ENCODE measurements at regions not wholly inside any gene's neighbourhood (a gene's known extent, or its start where the extent isn't known, plus 50 kb on each side); places are given as distances from the start of the nearest gene placed in this dataset.

DNA sequence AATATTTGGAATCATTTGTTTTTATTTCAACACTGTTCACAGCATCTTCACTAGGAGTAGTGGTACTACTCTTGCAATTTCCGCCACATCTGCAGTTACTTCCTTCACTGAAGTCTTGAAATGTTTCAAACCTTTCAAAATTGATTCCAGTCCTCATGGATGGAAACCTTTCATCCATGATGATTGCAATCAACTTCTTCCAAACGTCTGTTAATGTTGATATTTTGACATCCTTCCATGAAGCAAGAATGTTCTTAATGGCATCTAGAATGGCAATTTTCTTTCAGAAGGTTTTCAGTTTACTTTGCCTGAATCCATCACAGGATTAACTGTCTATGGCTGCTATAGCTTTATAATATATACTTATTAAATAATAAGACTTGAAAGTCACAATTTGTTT, 736.8 kb upstream of the CA10 start:
- H3K36me3 ChIP-seq (ENCODE audit: control insufficient read depth, insufficient read depth, low read length) = no peaks in the 10 kb centered on the region; the same call in 1 of the 2 replicates
- BruUV-seq (replicated peaks) = no TSS peak
- TF ChIP-seq SIN3A (IDR thresholded peaks at IDR 0.05; ENCODE audit: borderline replicate concordance, insufficient read depth, low read depth, low read length) = no peak
- TF ChIP-seq, protein P1, sequence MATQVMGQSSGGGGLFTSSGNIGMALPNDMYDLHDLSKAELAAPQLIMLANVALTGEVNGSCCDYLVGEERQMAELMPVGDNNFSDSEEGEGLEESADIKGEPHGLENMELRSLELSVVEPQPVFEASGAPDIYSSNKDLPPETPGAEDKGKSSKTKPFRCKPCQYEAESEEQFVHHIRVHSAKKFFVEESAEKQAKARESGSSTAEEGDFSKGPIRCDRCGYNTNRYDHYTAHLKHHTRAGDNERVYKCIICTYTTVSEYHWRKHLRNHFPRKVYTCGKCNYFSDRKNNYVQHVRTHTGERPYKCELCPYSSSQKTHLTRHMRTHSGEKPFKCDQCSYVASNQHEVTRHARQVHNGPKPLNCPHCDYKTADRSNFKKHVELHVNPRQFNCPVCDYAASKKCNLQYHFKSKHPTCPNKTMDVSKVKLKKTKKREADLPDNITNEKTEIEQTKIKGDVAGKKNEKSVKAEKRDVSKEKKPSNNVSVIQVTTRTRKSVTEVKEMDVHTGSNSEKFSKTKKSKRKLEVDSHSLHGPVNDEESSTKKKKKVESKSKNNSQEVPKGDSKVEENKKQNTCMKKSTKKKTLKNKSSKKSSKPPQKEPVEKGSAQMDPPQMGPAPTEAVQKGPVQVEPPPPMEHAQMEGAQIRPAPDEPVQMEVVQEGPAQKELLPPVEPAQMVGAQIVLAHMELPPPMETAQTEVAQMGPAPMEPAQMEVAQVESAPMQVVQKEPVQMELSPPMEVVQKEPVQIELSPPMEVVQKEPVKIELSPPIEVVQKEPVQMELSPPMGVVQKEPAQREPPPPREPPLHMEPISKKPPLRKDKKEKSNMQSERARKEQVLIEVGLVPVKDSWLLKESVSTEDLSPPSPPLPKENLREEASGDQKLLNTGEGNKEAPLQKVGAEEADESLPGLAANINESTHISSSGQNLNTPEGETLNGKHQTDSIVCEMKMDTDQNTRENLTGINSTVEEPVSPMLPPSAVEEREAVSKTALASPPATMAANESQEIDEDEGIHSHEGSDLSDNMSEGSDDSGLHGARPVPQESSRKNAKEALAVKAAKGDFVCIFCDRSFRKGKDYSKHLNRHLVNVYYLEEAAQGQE (IDR thresholded peaks at IDR 0.05; ENCODE audit: insufficient read depth in 1 of 2, low read depth in 2 of 2, low read length in 1 of 2) = no peak
- no peak for TF ChIP-seq TCF7L2 (IDR thresholded peaks at IDR 0.05; ENCODE audit: low read depth, low read length)
- TF ChIP-seq POLR2AphosphoS5 (IDR thresholded peaks at IDR 0.05; ENCODE audit: low read depth, low read length) = no peak
- no peak for TF ChIP-seq CTCF (IDR thresholded peaks at IDR 0.05)
- ChIA-PET POLR2A (no interaction called here), CTCF (interaction anchor here (0.6 kb wide), 1 partner anchor 1598 kb away, joined by 3 read pairs; no protein-coding TSS in a partner anchor)
- H3K4me3 ChIP-seq (ENCODE audit: low read depth in 2 of 2, low read length in 2 of 2) = no peak overlapping the region
- intact Hi-C loops (cut with micrococcal nuclease; ENCODE audit: unreplicated experiment) (no loop called here), in situ Hi-C loops (cut with HindIII; ENCODE audit: low pct_unique_long_range_greater_than_20kb, low sequenced_read_pairs) (no loop called here)
- no peaks in the 10 kb centered on the region for H3K4me1 ChIP-seq (ENCODE audit: control insufficient read depth, insufficient read depth, low read length)
- 0 out of 2 replicates have a peak, but pooled peaks cover 3% of the 10 kb centered on the region for H3K9me3 ChIP-seq (ENCODE audit: control insufficient read depth, insufficient read depth, low read depth, low read length)
- H3K27ac ChIP-seq (ENCODE audit: low read length) = no peak overlapping the region
- H3K27me3 ChIP-seq (ENCODE audit: control insufficient read depth, insufficient read depth, low read length) = no peaks in the 10 kb centered on the region
- DNase-seq (ENCODE audit: low read depth, low spot score) = no peak
- ATAC-seq = no peak

DNA sequence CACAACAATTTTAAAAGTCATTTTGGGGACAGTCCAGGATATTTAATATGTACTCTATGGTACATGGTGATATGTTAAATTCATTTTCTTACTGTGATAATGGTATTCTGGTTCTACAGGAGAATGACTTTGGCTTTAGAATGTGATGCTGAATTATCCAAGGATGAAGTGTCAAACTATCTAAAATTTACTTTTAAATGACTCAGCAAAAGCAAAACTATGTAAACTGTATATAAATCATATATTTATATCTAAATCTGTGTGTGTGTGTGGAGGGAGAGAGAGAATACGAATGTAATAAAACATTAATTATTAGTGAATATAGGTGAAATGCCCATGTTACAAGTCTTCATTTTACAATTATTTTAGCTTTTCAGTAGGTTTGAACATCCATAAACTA, 733.8 kb upstream of the CA10 start:
- Histone ChIP-seq H3K27me3 (ENCODE audit: control insufficient read depth, insufficient read depth, low read length) (no peaks in the 10 kb centered on the region), H3K36me3 (ENCODE audit: control insufficient read depth, insufficient read depth, low read length) (no peaks in the 10 kb centered on the region), H3K9me3 (ENCODE audit: control insufficient read depth, insufficient read depth, low read depth, low read length) (0 out of 2 replicates have a peak, but pooled peaks cover 3% of the 10 kb centered on the region), H3K4me3 (ENCODE audit: low read depth in 2 of 2, low read length in 2 of 2) (no peak overlapping the region), H3K4me1 (ENCODE audit: control insufficient read depth, insufficient read depth, low read length) (no peaks in the 10 kb centered on the region), H3K27ac (ENCODE audit: low read length) (no peak overlapping the region)
- ChIA-PET CTCF (no interaction called here), POLR2A (no interaction called here)
- TF ChIP-seq, protein P1 (IDR thresholded peaks at IDR 0.05; ENCODE audit: insufficient read depth in 1 of 2, low read depth in 2 of 2, low read length in 1 of 2) = no peak
- no peak for TF ChIP-seq POLR2AphosphoS5 (IDR thresholded peaks at IDR 0.05; ENCODE audit: low read depth, low read length)
- TF ChIP-seq SIN3A (IDR thresholded peaks at IDR 0.05; ENCODE audit: borderline replicate concordance, insufficient read depth, low read depth, low read length) = no peak
- TF ChIP-seq TCF7L2 (IDR thresholded peaks at IDR 0.05; ENCODE audit: low read depth, low read length) = no peak
- TF ChIP-seq CTCF (IDR thresholded peaks at IDR 0.05) = no peak
- ATAC-seq (no peak), DNase-seq (ENCODE audit: low read depth, low spot score) (no peak)
- in situ Hi-C loops (cut with HindIII; ENCODE audit: low pct_unique_long_range_greater_than_20kb, low sequenced_read_pairs) (no loop called here), intact Hi-C loops (cut with micrococcal nuclease; ENCODE audit: unreplicated experiment) (no loop called here)
- BruUV-seq (replicated peaks) = no TSS peak

Data from Panc1 (cell line).